ENCODE measurements at regions not wholly inside any gene's neighbourhood (a gene's known extent, or its start where the extent isn't known, plus 50 kb on each side); places are given as distances from the start of the nearest gene placed in this dataset.

- no peak for TF ChIP-seq CTCF (IDR thresholded peaks at IDR 0.05)
- no peak for TF ChIP-seq POLR2A (IDR thresholded peaks at IDR 0.05)
Measured at GRCh38 chr17:54745862-54746261, 154.8 kb upstream of the TOM1L1 start.
